Hepatocyte (in vitro differentiated cells): ENCODE measurements at regions not wholly inside any gene's neighbourhood (a gene's known extent, or its start where the extent isn't known, plus 50 kb on each side); places are given as distances from the start of the nearest gene placed in this dataset.

Source experiments
- EZH2 ChIP-seq: fragments of 200-600 bp; sonication (generic); IDR thresholded peaks from 2 replicates; pipeline ENCODE4 v1.6.1; 2016; ENCODE audit warnings: antibody characterized with exemption, mild to moderate bottlenecking, borderline replicate concordance
- EZH2phosphoT487 ChIP-seq: fragments of 200-600 bp; sonication (generic); IDR thresholded peaks from one replicate; pipeline ENCODE4 v1.6.1; 2018; ENCODE audit warnings: antibody characterized with exemption, mild to moderate bottlenecking, low read depth, moderate library complexity; ENCODE audit not compliant: unreplicated experiment, severe bottlenecking
- TF ChIP-seq, protein P1 (sequence below): fragments of 200-600 bp; sonication (generic); IDR thresholded peaks from 2 replicates; pipeline ENCODE4 v1.5.1; 2016; ENCODE audit warnings: antibody characterized with exemption, mild to moderate bottlenecking; ENCODE audit not compliant: poor library complexity

DNA sequence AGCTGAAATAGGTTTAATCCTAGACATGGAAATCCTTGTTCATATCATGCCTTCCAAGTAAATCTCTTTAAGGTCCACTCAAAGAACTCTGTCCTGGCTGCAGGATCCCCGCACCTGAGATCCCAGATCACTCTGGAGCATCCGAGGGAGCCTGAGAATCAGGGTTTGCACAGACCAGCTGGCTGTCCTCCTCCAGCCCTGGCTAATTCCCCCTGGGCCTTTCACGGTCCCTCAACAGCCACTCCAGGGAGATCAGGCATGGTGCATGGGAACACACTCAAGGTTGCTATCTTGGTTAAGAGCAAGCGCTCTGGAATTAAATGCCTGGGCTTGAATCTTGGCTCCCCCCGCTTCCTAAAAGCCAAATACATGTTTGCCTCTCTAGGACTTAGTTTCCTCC, 130.8 kb downstream of the IRS2 start:
- TF ChIP-seq EZH2phosphoT487 (no peak), EZH2 (no peak)
- TF ChIP-seq, protein P1, sequence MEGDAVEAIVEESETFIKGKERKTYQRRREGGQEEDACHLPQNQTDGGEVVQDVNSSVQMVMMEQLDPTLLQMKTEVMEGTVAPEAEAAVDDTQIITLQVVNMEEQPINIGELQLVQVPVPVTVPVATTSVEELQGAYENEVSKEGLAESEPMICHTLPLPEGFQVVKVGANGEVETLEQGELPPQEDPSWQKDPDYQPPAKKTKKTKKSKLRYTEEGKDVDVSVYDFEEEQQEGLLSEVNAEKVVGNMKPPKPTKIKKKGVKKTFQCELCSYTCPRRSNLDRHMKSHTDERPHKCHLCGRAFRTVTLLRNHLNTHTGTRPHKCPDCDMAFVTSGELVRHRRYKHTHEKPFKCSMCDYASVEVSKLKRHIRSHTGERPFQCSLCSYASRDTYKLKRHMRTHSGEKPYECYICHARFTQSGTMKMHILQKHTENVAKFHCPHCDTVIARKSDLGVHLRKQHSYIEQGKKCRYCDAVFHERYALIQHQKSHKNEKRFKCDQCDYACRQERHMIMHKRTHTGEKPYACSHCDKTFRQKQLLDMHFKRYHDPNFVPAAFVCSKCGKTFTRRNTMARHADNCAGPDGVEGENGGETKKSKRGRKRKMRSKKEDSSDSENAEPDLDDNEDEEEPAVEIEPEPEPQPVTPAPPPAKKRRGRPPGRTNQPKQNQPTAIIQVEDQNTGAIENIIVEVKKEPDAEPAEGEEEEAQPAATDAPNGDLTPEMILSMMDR, result no peak
